Sigmoid colon (tissue), 4 donors: ENCODE measurements at regions not wholly inside any gene's neighbourhood (a gene's known extent, or its start where the extent isn't known, plus 50 kb on each side); places are given as distances from the start of the nearest gene placed in this dataset.

Experiments
- CTCF ChIP-seq, 4 experiments: fragments of 450-650 bp in 3 of 4; fragments of 200-600 bp in 1 of 4; IDR thresholded peaks; one replicate each; pipeline ENCODE4 v1.5.1; 2016 to 2019; ENCODE audit warnings: antibody characterized with exemption in 4 of 4, mild to moderate bottlenecking in 3 of 4, moderate library complexity in 2 of 4
- EP300 ChIP-seq, 4 donors: sonication (generic); formaldehyde crosslinking; IDR thresholded peaks; one replicate each; pipeline ENCODE4 v1.6.1; 2017; ENCODE audit warnings: antibody characterized with exemption in 4 of 4
- POLR2A ChIP-seq, 2 donors: fragments of 450-650 bp; IDR thresholded peaks; one replicate each; pipeline ENCODE4 v1.6.1; 2016; ENCODE audit warnings: antibody characterized with exemption in 2 of 2, mild to moderate bottlenecking in 2 of 2, moderate library complexity in 2 of 2

GRCh38 chr20:60993433-60994044 lies 258.5 kb upstream of the CDH4 start:
- no peak for TF ChIP-seq EP300 (IDR thresholded peaks at IDR 0.05)
- TF ChIP-seq CTCF (IDR thresholded peaks at IDR 0.05) = no peak
- TF ChIP-seq POLR2A (IDR thresholded peaks at IDR 0.05) = no peak
